ENCODE measurements at regions not wholly inside any gene's neighbourhood (a gene's known extent, or its start where the extent isn't known, plus 50 kb on each side); places are given as distances from the start of the nearest gene placed in this dataset.

GRCh38 chr14:45904314-45904713 is 651.3 kb upstream of the MIS18BP1 start:
- H3K4me3 ChIP-seq (ENCODE audit: low read depth in 1 of 3, low read length in 3 of 3) = no peak overlapping the region
- 81% methylated on average over 1 of the region's 1 CpG for WGBS
- DNase-seq (ENCODE audit: low spot score) = no peak
- no peaks in the 10 kb centered on the region for H3K9me3 ChIP-seq (ENCODE audit: control insufficient read depth in 4 of 4, low read length in 3 of 4)
- H3K9ac ChIP-seq (ENCODE audit: low read depth in 1 of 2, low read length in 2 of 2) = no peak overlapping the region
- TF ChIP-seq YY1 (IDR thresholded peaks at IDR 0.05) (no peak), CTCF (IDR thresholded peaks at IDR 0.05; ENCODE audit: low read depth, low read length, missing input control) (no peak), FOXA2 (IDR thresholded peaks at IDR 0.05) (no peak), JUND (IDR thresholded peaks at IDR 0.05) (no peak), RXRA (IDR thresholded peaks at IDR 0.05) (no peak), HNF4A (conservative IDR thresholded peaks at IDR 0.05) (no peak), ATF3 (IDR thresholded peaks at IDR 0.05) (no peak), HNF4G (IDR thresholded peaks at IDR 0.05) (no peak), ZBTB33 (IDR thresholded peaks at IDR 0.05) (no peak), REST (IDR thresholded peaks at IDR 0.05) (no peak)
- no peaks in the 10 kb centered on the region for H3K36me3 ChIP-seq (ENCODE audit: control insufficient read depth in 4 of 4, insufficient read depth in 3 of 4, low read depth in 1 of 4, low read length in 3 of 4)
- H3K27ac ChIP-seq (ENCODE audit: low read depth in 1 of 2, low read length in 2 of 2) = no peak overlapping the region
- no peaks in the 10 kb centered on the region for H3K27me3 ChIP-seq (ENCODE audit: control insufficient read depth in 4 of 4, insufficient read depth in 4 of 4, low read length in 3 of 4)
- H3K4me1 ChIP-seq (ENCODE audit: control insufficient read depth in 4 of 4, insufficient read depth in 4 of 4, low read length in 3 of 4) = no peaks in the 10 kb centered on the region

- Histone ChIP-seq H3K4me3 (ENCODE audit: low read depth in 1 of 3, low read length in 3 of 3) (no peak overlapping the region), H3K9ac (ENCODE audit: low read depth in 1 of 2, low read length in 2 of 2) (no peak overlapping the region), H3K36me3 (ENCODE audit: control insufficient read depth in 4 of 4, insufficient read depth in 3 of 4, low read depth in 1 of 4, low read length in 3 of 4) (no peaks in the 10 kb centered on the region), H3K27ac (ENCODE audit: low read depth in 1 of 2, low read length in 2 of 2) (no peak overlapping the region), H3K9me3 (ENCODE audit: control insufficient read depth in 4 of 4, low read length in 3 of 4) (no peaks in the 10 kb centered on the region), H3K4me1 (ENCODE audit: control insufficient read depth in 4 of 4, insufficient read depth in 4 of 4, low read length in 3 of 4) (no peaks in the 10 kb centered on the region), H3K27me3 (ENCODE audit: control insufficient read depth in 4 of 4, insufficient read depth in 4 of 4, low read length in 3 of 4) (no peaks in the 10 kb centered on the region)
- 79% methylated on average over 3 of the region's 3 CpGs for WGBS
- no peak for DNase-seq (ENCODE audit: low spot score)
- TF ChIP-seq FOXA2 (IDR thresholded peaks at IDR 0.05) = no peak
- TF ChIP-seq HNF4G (IDR thresholded peaks at IDR 0.05) = no peak
- no peak for TF ChIP-seq EGR1 (IDR thresholded peaks at IDR 0.05; ENCODE audit: low read depth in 2 of 2)
- TF ChIP-seq REST (IDR thresholded peaks at IDR 0.05) = no peak
- TF ChIP-seq HNF4A (conservative IDR thresholded peaks at IDR 0.05) = no peak
- TF ChIP-seq MAX (IDR thresholded peaks at IDR 0.05) = no peak
- no peak for TF ChIP-seq JUND (IDR thresholded peaks at IDR 0.05)
- TF ChIP-seq TAF1 (conservative IDR thresholded peaks at IDR 0.05) = no peak
- no peak for TF ChIP-seq SP1 (IDR thresholded peaks at IDR 0.05)
- no peak for TF ChIP-seq YY1 (IDR thresholded peaks at IDR 0.05)
- TF ChIP-seq ZBTB33 (IDR thresholded peaks at IDR 0.05) = no peak
- no peak for TF ChIP-seq RXRA (IDR thresholded peaks at IDR 0.05)
- TF ChIP-seq RAD21 (IDR thresholded peaks at IDR 0.05) = no peak
- TF ChIP-seq GABPA (IDR thresholded peaks at IDR 0.05 in 1 of 2, conservative IDR thresholded peaks at IDR 0.05 in 1 of 2) = no peak
- TF ChIP-seq ATF3 (IDR thresholded peaks at IDR 0.05) = no peak
These were observed 649.2 kb upstream of the MIS18BP1 start for GRCh38 chr14:45902241-45902640.

All from liver (tissue), 8 donors.